HepG2 (cell line): ENCODE measurements at regions not wholly inside any gene's neighbourhood (a gene's known extent, or its start where the extent isn't known, plus 50 kb on each side); places are given as distances from the start of the nearest gene placed in this dataset.

ENCODE experiments used
- ATAC-seq: fragments of 200-7000 bp; cut with Tn5 transposase; 3 replicates; pipeline ENCODE4 v1.9.1; 2020; ENCODE audit warnings: mild to moderate bottlenecking, moderate library complexity
- BruUV-seq: library from RNA; stranded (reverse); fragments of 400-500 nt; replicated peaks from 2 replicates; lab custom pipeline; 2021; lab: Mats Ljungman, UMichigan
- CTCF ChIA-PET: fragments of 300-600 bp; formaldehyde crosslinking; extraction: SDS; loops from one replicate; lab custom pipeline; 2021; ENCODE audit warnings: low total read pairs, inconsistent platforms, low intra/inter-chr PET ratio; lab: Yijun Ruan, JAX
- POLR2A ChIA-PET: fragments of 350-600 bp; sonication (Branson Sonifier 250); formaldehyde crosslinking; loops from one replicate; lab custom pipeline; 2020; ENCODE audit warnings: antibody characterized with exemption, inconsistent platforms; lab: Yijun Ruan, JAX
- DNase-seq: peaks from one replicate; pipeline ENCODE4 v3.0.0-alpha.2; 2015; ENCODE audit warnings: low spot score
- FAIRE-seq: peaks from 3 replicates; lab custom pipeline; 2011; peaks lifted over from hg19 to GRCh38; lab: Jason Lieb, UNC
- H2AFZ ChIP-seq: one replicate; pipeline ENCODE4 v1.6.1; 2011; ENCODE audit warnings: low read length, inconsistent platforms
- H3K27ac ChIP-seq: fragments of 300-600 bp; 3 replicates; pipeline ENCODE4 v1.8.0; 2011; ENCODE audit warnings: mixed run types, mild to moderate bottlenecking, mixed read lengths, low read length, inconsistent platforms; ENCODE audit not compliant: insufficient read depth; ENCODE audit errors: extremely low read length
- H3K27me3 ChIP-seq, 2 experiments: fragments of 200-600 bp in 1 of 2; 2 replicates in 1 of 2; 3 replicates in 1 of 2; pipeline versions ENCODE4 v1.6.0 to v1.8.0; 2011; ENCODE audit warnings: low read length in 2 of 2, mild to moderate bottlenecking in 2 of 2, moderate library complexity in 2 of 2, inconsistent platforms in 1 of 2; ENCODE audit not compliant: insufficient read depth in 2 of 2, control insufficient read depth in 1 of 2
- H3K36me3 ChIP-seq, 2 experiments: fragments of 200-600 bp in 1 of 2; replicated peaks in 1 of 2; 2 replicates in 1 of 2; 3 replicates in 1 of 2; pipeline versions ENCODE4 v1.5.1 to v1.8.0; 2011; ENCODE audit warnings: low read length in 2 of 2, inconsistent platforms in 1 of 2; ENCODE audit not compliant: insufficient read depth in 2 of 2, control insufficient read depth in 1 of 2
- H3K4me1 ChIP-seq: 2 replicates; pipeline ENCODE4 v1.5.1; 2012; ENCODE audit warnings: low read length, inconsistent platforms; ENCODE audit not compliant: insufficient read depth
- H3K4me2 ChIP-seq: 2 replicates; pipeline ENCODE4 v1.6.0; 2011; ENCODE audit warnings: low read depth, low read length, inconsistent platforms
- H3K4me3 ChIP-seq, 3 experiments: fragments of 200-600 bp in 1 of 3; sonication (generic), shearing (Covaris generic) in 1 of 3; replicated peaks in 1 of 3; 2 replicates each; pipeline ENCODE4 v1.5.1; 2011 to 2016; ENCODE audit warnings: low read length in 3 of 3, inconsistent platforms in 2 of 3, low read depth in 2 of 3, mild to moderate bottlenecking in 2 of 3, control low read depth in 1 of 3, mixed read lengths in 1 of 3; ENCODE audit not compliant: insufficient read depth in 1 of 3
- H3K79me2 ChIP-seq: one replicate; pipeline ENCODE4 v1.6.1; 2011; ENCODE audit warnings: low read length, inconsistent platforms; ENCODE audit not compliant: insufficient read depth
- H3K9ac ChIP-seq: 2 replicates; pipeline ENCODE4 v1.6.0; 2011; ENCODE audit warnings: mild to moderate bottlenecking, low read depth, low read length, inconsistent platforms; ENCODE audit not compliant: insufficient read depth
- H3K9me3 ChIP-seq: 2 replicates; pipeline ENCODE4 v1.5.1; 2012; ENCODE audit warnings: mild to moderate bottlenecking, low read length
- H4K20me1 ChIP-seq: 2 replicates; pipeline ENCODE4 v1.6.0; 2011; ENCODE audit warnings: inconsistent platforms, mild to moderate bottlenecking, low read length, moderate library complexity; ENCODE audit not compliant: insufficient read depth
- AKAP8 ChIP-seq: sonication (generic); formaldehyde crosslinking; IDR thresholded peaks from 2 replicates; pipeline ENCODE4 v1.5.1; 2020; ENCODE audit warnings: mild to moderate bottlenecking, missing genetic modification reagents
- CENPT ChIP-seq: sonication (generic); formaldehyde crosslinking; IDR thresholded peaks from 2 replicates; pipeline ENCODE4 v1.8.0; 2022; ENCODE audit warnings: low read depth, mild to moderate bottlenecking, moderate library complexity, missing genetic modification reagents
- CERS6 ChIP-seq: sonication (generic); formaldehyde crosslinking; IDR thresholded peaks from 2 replicates; pipeline ENCODE4 v1.5.0; 2020; ENCODE audit warnings: missing genetic modification reagents
- FLYWCH1 ChIP-seq: sonication (generic); formaldehyde crosslinking; IDR thresholded peaks from 2 replicates; pipeline ENCODE4 v1.8.1; 2023; ENCODE audit warnings: mild to moderate bottlenecking, missing genetic modification reagents
- GABPB1 ChIP-seq: IDR thresholded peaks from 2 replicates; pipeline ENCODE4 v1.6.1; 2016; ENCODE audit warnings: mild to moderate bottlenecking, missing genetic modification reagents, moderate library complexity, missing compliant biosample characterization
- HES4 ChIP-seq: sonication (generic); formaldehyde crosslinking; IDR thresholded peaks from 2 replicates; pipeline ENCODE4 v1.9.0; 2021; ENCODE audit warnings: mild to moderate bottlenecking, missing genetic modification reagents, borderline replicate concordance
- HNRNPLL ChIP-seq: fragments of 200-400 bp; formaldehyde crosslinking; IDR thresholded peaks from 2 replicates; pipeline ENCODE4 v1.6.1; 2017; ENCODE audit warnings: mild to moderate bottlenecking, low read depth, low read length; ENCODE audit not compliant: poor library complexity, severe bottlenecking
- RARG ChIP-seq: sonication (generic); formaldehyde crosslinking; IDR thresholded peaks from 2 replicates; pipeline ENCODE4 v1.4.0; 2020; ENCODE audit warnings: low read depth, mild to moderate bottlenecking, missing genetic modification reagents
- SMARCC2 ChIP-seq: fragments of 450-650 bp; IDR thresholded peaks from 2 replicates; pipeline ENCODE4 v1.6.1; 2017; ENCODE audit warnings: antibody characterized with exemption, mild to moderate bottlenecking
- ZGPAT ChIP-seq: IDR thresholded peaks from 2 replicates; pipeline ENCODE4 v1.6.1; 2016; ENCODE audit warnings: mild to moderate bottlenecking
- ZNF841 ChIP-seq: sonication (generic); formaldehyde crosslinking; IDR thresholded peaks from 2 replicates; pipeline ENCODE4 v1.8.1; 2023; ENCODE audit warnings: missing genetic modification reagents, borderline replicate concordance
- ZNF891 ChIP-seq: sonication (generic); formaldehyde crosslinking; IDR thresholded peaks from 2 replicates; pipeline ENCODE4 v1.5.0; 2020; ENCODE audit warnings: mild to moderate bottlenecking, missing genetic modification reagents
- WGBS: methylation state at CpG from one replicate; pipeline ENCODE4 v1.1.6; 2017; ENCODE audit warnings: low lambda C conversion rate; 5-methylcytosine and 5-hydroxymethylcytosine counted together
- in situ Hi-C: cut with HindIII; loops from 2 replicates; pipeline ENCODE4 v1.10.0; 2017; ENCODE audit warnings: low pct_unique_long_range_greater_than_20kb; ENCODE audit not compliant: extremely low pct_ligation_motif_present
- intact Hi-C: fragments of 100-400 bp; cut with micrococcal nuclease; formaldehyde crosslinking; loops from one replicate; pipeline ENCODE4 v1.10.0; 2022; ENCODE audit not compliant: unreplicated experiment
- TF ChIP-seq, protein P1 (sequence below): sonication (generic); formaldehyde crosslinking; IDR thresholded peaks from 2 replicates; pipeline ENCODE4 v1.8.1; 2023; ENCODE audit warnings: mild to moderate bottlenecking, missing genetic modification reagents

DNA sequence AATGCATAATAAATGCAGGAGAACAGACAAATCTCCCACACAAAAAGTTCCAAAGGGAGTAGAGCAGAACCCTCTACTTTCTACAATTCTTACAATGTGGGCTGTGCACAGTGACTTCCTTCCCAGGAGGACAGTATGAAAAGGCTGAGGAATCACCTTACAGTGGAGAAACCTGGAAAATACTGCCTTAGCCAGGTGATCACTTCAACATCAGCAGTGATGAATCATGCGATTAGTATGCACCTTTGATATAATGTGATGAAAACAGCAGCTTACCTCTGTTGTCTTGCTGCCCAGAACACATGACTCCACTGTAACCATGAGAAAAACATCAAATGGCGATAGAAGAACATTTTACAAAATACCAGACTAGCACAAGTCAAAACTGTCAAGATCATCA, 329.7 kb upstream of the POM121L12 start:
- no peak overlapping the region for H3K9ac ChIP-seq
- no peaks in the 10 kb centered on the region for H3K27me3 ChIP-seq
- no peak for FAIRE-seq
- H3K27ac ChIP-seq, result no peak overlapping the region
- in situ Hi-C loops (no loop called here), intact Hi-C loops (loop anchor here (5.0 kb wide), 1 partner anchor 1023 kb away; no protein-coding TSS in a partner anchor)
- BruUV-seq, result no TSS peak
- TF ChIP-seq CERS6 (CRISPR knock-in tag) (no peak), ZGPAT (CRISPR knock-in tag) (no peak), ZNF841 (no peak), AKAP8 (CRISPR knock-in tag) (no peak), RARG (no peak), HES4 (no peak), FLYWCH1 (no peak), GABPB1 (CRISPR knock-in tag) (no peak), CENPT (CRISPR knock-in tag) (no peak), ZNF891 (CRISPR knock-in tag) (no peak), SMARCC2 (no peak), HNRNPLL (no peak)
- TF ChIP-seq, protein P1, sequence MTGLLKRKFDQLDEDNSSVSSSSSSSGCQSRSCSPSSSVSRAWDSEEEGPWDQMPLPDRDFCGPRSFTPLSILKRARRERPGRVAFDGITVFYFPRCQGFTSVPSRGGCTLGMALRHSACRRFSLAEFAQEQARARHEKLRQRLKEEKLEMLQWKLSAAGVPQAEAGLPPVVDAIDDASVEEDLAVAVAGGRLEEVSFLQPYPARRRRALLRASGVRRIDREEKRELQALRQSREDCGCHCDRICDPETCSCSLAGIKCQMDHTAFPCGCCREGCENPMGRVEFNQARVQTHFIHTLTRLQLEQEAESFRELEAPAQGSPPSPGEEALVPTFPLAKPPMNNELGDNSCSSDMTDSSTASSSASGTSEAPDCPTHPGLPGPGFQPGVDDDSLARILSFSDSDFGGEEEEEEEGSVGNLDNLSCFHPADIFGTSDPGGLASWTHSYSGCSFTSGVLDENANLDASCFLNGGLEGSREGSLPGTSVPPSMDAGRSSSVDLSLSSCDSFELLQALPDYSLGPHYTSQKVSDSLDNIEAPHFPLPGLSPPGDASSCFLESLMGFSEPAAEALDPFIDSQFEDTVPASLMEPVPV (CRISPR knock-in tag), result no peak
- ATAC-seq, result no peak
- H3K4me1 ChIP-seq, result no peaks in the 10 kb centered on the region
- no peak overlapping the region for H2AFZ ChIP-seq
- no peak for DNase-seq
- no peaks in the 10 kb centered on the region for H3K79me2 ChIP-seq
- no peak overlapping the region for H3K4me3 ChIP-seq
- 0% methylated on average over 2 of the region's 2 CpGs for WGBS
- no peaks in the 10 kb centered on the region for H3K36me3 ChIP-seq
- peaks cover 4% of the 10 kb centered on the region; the same call in 1 of the 2 replicates for H3K9me3 ChIP-seq
- POLR2A ChIA-PET, result no interaction called here
- CTCF ChIA-PET, result no interaction called here
- no peak overlapping the region for H3K4me2 ChIP-seq
- H4K20me1 ChIP-seq, result no peaks in the 10 kb centered on the region
